OCI-LY1 (cell line): ENCODE measurements at regions not wholly inside any gene's neighbourhood (a gene's known extent, or its start where the extent isn't known, plus 50 kb on each side); places are given as distances from the start of the nearest gene placed in this dataset.
"Not testable (repeated sequence)": the region's sequence is repeated elsewhere in the genome, so short reads cannot be mapped to it uniquely, and the experiment has no call there.

Source experiments
- EZH2 ChIP-seq: fragments of 200-600 bp; sonication (generic), shearing (Covaris generic); IDR thresholded peaks from 2 replicates; pipeline ENCODE4 v1.8.0; 2017; ENCODE audit warnings: borderline replicate concordance, mixed run types, mild to moderate bottlenecking, antibody characterized with exemption, low read length, moderate library complexity, mixed read lengths
- TF ChIP-seq, protein P1 (sequence below): fragments of 200-600 bp; sonication (generic), shearing (Covaris generic); IDR thresholded peaks from 2 replicates; pipeline ENCODE4 v1.5.1; 2017; ENCODE audit warnings: mild to moderate bottlenecking, antibody characterized with exemption, low read length, moderate library complexity, mixed read lengths

DNA sequence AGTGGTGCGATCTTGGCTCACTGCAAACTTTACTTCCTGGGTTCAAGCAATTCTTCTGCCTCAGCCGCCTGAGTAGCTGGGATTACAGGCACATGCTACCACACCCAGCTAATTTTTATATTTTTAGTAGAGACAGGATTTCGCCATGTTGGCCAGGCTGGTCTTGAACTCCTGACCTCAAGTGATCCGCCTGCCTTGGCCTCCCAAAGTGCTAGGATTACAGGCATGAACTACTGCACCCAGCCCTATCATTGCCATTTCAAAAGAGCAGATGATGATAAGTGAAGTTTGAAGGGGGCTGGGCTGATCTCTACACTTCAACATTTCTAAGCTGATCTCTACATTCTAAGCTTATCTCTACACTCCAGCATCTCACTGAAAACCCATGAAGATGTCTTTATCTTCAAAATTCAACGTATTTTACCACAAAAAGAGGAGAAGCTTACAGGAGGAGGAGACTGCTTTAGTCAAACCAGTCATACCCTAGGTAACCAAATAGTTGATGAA, 94.4 kb upstream of the BARHL2 start:
- TF ChIP-seq, protein P1, sequence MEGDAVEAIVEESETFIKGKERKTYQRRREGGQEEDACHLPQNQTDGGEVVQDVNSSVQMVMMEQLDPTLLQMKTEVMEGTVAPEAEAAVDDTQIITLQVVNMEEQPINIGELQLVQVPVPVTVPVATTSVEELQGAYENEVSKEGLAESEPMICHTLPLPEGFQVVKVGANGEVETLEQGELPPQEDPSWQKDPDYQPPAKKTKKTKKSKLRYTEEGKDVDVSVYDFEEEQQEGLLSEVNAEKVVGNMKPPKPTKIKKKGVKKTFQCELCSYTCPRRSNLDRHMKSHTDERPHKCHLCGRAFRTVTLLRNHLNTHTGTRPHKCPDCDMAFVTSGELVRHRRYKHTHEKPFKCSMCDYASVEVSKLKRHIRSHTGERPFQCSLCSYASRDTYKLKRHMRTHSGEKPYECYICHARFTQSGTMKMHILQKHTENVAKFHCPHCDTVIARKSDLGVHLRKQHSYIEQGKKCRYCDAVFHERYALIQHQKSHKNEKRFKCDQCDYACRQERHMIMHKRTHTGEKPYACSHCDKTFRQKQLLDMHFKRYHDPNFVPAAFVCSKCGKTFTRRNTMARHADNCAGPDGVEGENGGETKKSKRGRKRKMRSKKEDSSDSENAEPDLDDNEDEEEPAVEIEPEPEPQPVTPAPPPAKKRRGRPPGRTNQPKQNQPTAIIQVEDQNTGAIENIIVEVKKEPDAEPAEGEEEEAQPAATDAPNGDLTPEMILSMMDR, result not testable (repeated sequence)
- TF ChIP-seq EZH2, result not testable (repeated sequence)
